ENCODE measurements at regions not wholly inside any gene's neighbourhood (a gene's known extent, or its start where the extent isn't known, plus 50 kb on each side); places are given as distances from the start of the nearest gene placed in this dataset.
"Not testable (repeated sequence)": the region's sequence is repeated elsewhere in the genome, so short reads cannot be mapped to it uniquely, and the experiment has no call there.

- Histone ChIP-seq H3K4me3 (no peak overlapping the region), H3K27me3 (no peaks in the 10 kb centered on the region), H3K36me3 (no peaks in the 10 kb centered on the region), H3K27ac (no peak overlapping the region), H3K9me3 (peaks cover 0 to 5% (median 0%) of the 10 kb centered on the region in 3 donors), H3K4me1 (no peaks in the 10 kb centered on the region)
- no peak for DNase-seq
- 46 to 57% methylated on average over 3 of the region's 3 CpGs for WGBS, 2 donors
- intact Hi-C loops (cut with DNase I) = no loop called here
- no peak for TF ChIP-seq POLR2A (IDR thresholded peaks at IDR 0.05)
- TF ChIP-seq, protein P1, sequence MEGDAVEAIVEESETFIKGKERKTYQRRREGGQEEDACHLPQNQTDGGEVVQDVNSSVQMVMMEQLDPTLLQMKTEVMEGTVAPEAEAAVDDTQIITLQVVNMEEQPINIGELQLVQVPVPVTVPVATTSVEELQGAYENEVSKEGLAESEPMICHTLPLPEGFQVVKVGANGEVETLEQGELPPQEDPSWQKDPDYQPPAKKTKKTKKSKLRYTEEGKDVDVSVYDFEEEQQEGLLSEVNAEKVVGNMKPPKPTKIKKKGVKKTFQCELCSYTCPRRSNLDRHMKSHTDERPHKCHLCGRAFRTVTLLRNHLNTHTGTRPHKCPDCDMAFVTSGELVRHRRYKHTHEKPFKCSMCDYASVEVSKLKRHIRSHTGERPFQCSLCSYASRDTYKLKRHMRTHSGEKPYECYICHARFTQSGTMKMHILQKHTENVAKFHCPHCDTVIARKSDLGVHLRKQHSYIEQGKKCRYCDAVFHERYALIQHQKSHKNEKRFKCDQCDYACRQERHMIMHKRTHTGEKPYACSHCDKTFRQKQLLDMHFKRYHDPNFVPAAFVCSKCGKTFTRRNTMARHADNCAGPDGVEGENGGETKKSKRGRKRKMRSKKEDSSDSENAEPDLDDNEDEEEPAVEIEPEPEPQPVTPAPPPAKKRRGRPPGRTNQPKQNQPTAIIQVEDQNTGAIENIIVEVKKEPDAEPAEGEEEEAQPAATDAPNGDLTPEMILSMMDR (IDR thresholded peaks at IDR 0.05) = no peak
These were observed 392.1 kb downstream of the CAAP1 start for GRCh38 chr9:26500471-26500870.

- H3K36me3 ChIP-seq; H3K27ac ChIP-seq; H3K4me1 ChIP-seq; intact Hi-C loops (cut with DNase I); H3K27me3 ChIP-seq; H3K4me3 ChIP-seq; H3K9me3 ChIP-seq; DNase-seq: not testable (repeated sequence)
- WGBS, 2 donors = 96% methylated on average over 4 of the region's 59 CpGs; no CpG with 5 or more reads in 1 of the 2 donors
These were observed 399.7 kb downstream of the CAAP1 start for GRCh38 chr9:26492608-26493521.

GRCh38 chr9:26491922-26492607 is 400.5 kb downstream of the CAAP1 start:
- H3K36me3 ChIP-seq; H3K4me1 ChIP-seq; H3K9me3 ChIP-seq; H3K27me3 ChIP-seq; H3K4me3 ChIP-seq; intact Hi-C loops (cut with DNase I); H3K27ac ChIP-seq; DNase-seq: not testable (repeated sequence)
- WGBS, 2 donors = 86 to 100% methylated on average over 4 to 7 of the region's 35 CpGs

DNA sequence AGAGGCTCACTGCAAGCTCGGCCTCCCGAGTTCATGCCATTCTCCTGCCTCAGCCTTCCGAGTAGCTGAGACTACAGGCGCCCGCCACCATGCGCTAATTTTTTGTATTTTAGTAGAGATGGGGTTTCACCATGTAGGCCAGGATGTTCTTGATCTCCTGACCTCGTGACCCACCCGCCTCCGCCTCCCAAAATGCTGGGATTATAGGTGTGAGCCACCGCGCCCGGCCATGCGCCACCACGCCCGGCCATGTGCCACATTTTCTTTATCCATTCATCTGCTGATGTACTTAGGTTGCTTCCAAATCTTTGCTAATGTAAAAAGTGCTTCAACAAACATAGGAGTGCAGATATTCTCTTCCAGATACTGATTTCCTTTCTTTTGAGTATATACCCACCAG is 408.6 kb downstream of the CAAP1 start:
- Histone ChIP-seq H3K4me3 (no peak overlapping the region), H3K27me3 (no peaks in the 10 kb centered on the region), H3K36me3 (no peaks in the 10 kb centered on the region), H3K4me1 (no peaks in the 10 kb centered on the region), H3K27ac (no peak overlapping the region), H3K9me3 (no peaks in the 10 kb centered on the region)
- no peak for TF ChIP-seq POLR2A (IDR thresholded peaks at IDR 0.05)
- TF ChIP-seq, protein P1 (IDR thresholded peaks at IDR 0.05) = no peak
- 93% methylated on average over 15 of the region's 15 CpGs for WGBS, 2 donors
- intact Hi-C loops (cut with DNase I) = no loop called here
- DNase-seq = no peak

GRCh38 chr9:26477963-26478362 is 414.6 kb downstream of the CAAP1 start:
- TF ChIP-seq, protein P1 (IDR thresholded peaks at IDR 0.05) = no peak
- TF ChIP-seq POLR2A (IDR thresholded peaks at IDR 0.05) = no peak
- no peaks in the 10 kb centered on the region for H3K4me1 ChIP-seq
- intact Hi-C loops (cut with DNase I) = no loop called here

GRCh38 chr9:26471261-26471660 is 421.3 kb downstream of the CAAP1 start:
- 64 to 74% methylated on average over 2 of the region's 2 CpGs for WGBS, 2 donors
- Histone ChIP-seq H3K9me3 (peaks cover 0 to 7% (median 0%) of the 10 kb centered on the region in 3 donors), H3K36me3 (no peaks in the 10 kb centered on the region), H3K27ac (no peak overlapping the region), H3K4me3 (no peak overlapping the region), H3K27me3 (no peaks in the 10 kb centered on the region), H3K4me1 (no peaks in the 10 kb centered on the region)
- intact Hi-C loops (cut with DNase I) = no loop called here
- no peak for DNase-seq
- TF ChIP-seq, protein P1 (IDR thresholded peaks at IDR 0.05) = no peak
- TF ChIP-seq POLR2A (IDR thresholded peaks at IDR 0.05) = no peak

More at GRCh38 chr9:26477963-26478362, 414.6 kb downstream of the CAAP1 start:
- H3K27ac ChIP-seq = no peak overlapping the region
- no peak overlapping the region for H3K4me3 ChIP-seq
- no peaks in the 10 kb centered on the region for H3K36me3 ChIP-seq
- H3K27me3 ChIP-seq = no peaks in the 10 kb centered on the region
- no peaks in the 10 kb centered on the region for H3K9me3 ChIP-seq
- no peak for DNase-seq
